SK-N-SH treated with all-trans-retinoic acid at 6 μM for 48 hours (cell line): ENCODE measurements at regions not wholly inside any gene's neighbourhood (a gene's known extent, or its start where the extent isn't known, plus 50 kb on each side); places are given as distances from the start of the nearest gene placed in this dataset.

Experiments used
- ATAC-seq: fragments of 200-7000 bp; cut with Tn5 transposase; 3 replicates; pipeline ENCODE4 v1.9.1; 2020; ENCODE audit warnings: mild to moderate bottlenecking, moderate library complexity
- ARNTL ChIP-seq: fragments of 450-650 bp; formaldehyde crosslinking; IDR thresholded peaks from 2 replicates; pipeline ENCODE4 v1.5.0; 2020; ENCODE audit warnings: low read depth, mild to moderate bottlenecking, moderate library complexity, borderline replicate concordance
- BACH2 ChIP-seq: fragments of 250-450 bp; sonication (Bioruptor Pico); IDR thresholded peaks from 2 replicates; pipeline ENCODE4 v1.9.0; 2021; ENCODE audit warnings: mild to moderate bottlenecking, borderline replicate concordance
- CREB5 ChIP-seq: fragments of 250-450 bp; sonication (Bioruptor Pico); IDR thresholded peaks from 2 replicates; pipeline ENCODE4 v1.5.1; 2020; ENCODE audit warnings: low read depth, mild to moderate bottlenecking, moderate library complexity
- CSDC2 ChIP-seq: fragments of 250-450 bp; sonication (Bioruptor Pico); IDR thresholded peaks from 2 replicates; pipeline ENCODE4 v1.5.0; 2020; ENCODE audit warnings: mild to moderate bottlenecking, moderate library complexity
- CSRNP3 ChIP-seq: fragments of 250-450 bp; sonication (Bioruptor Pico); IDR thresholded peaks from 2 replicates; pipeline ENCODE4 v1.5.1; 2021; ENCODE audit warnings: mild to moderate bottlenecking, moderate library complexity
- ESRRG ChIP-seq: fragments of 250-450 bp; sonication (Bioruptor Pico); IDR thresholded peaks from 2 replicates; pipeline ENCODE4 v1.6.1; 2021; ENCODE audit warnings: mild to moderate bottlenecking
- GLIS3 ChIP-seq: fragments of 250-450 bp; sonication (Bioruptor Pico); IDR thresholded peaks from 2 replicates; pipeline ENCODE4 v1.5.0; 2020; ENCODE audit warnings: mild to moderate bottlenecking, moderate library complexity
- ISL1 ChIP-seq: fragments of 250-450 bp; sonication (Bioruptor Pico); IDR thresholded peaks from 2 replicates; pipeline ENCODE4 v2.1.2; 2022; ENCODE audit warnings: mild to moderate bottlenecking, moderate library complexity
- OSR1 ChIP-seq: fragments of 250-450 bp; sonication (Bioruptor Pico); IDR thresholded peaks from 2 replicates; pipeline ENCODE4 v1.8.0; 2022; ENCODE audit warnings: moderate library complexity, mild to moderate bottlenecking, inconsistent platforms
- POU6F1 ChIP-seq: fragments of 250-450 bp; sonication (Bioruptor Pico); IDR thresholded peaks from 2 replicates; pipeline ENCODE4 v1.8.0; 2021; ENCODE audit warnings: low read depth, mild to moderate bottlenecking, moderate library complexity, borderline replicate concordance
- PPARA ChIP-seq: fragments of 250-450 bp; sonication (Bioruptor Pico); IDR thresholded peaks from 2 replicates; pipeline ENCODE4 v1.5.0; 2020; ENCODE audit warnings: mild to moderate bottlenecking, borderline replicate concordance
- RARB ChIP-seq: fragments of 250-450 bp; sonication (Bioruptor Pico); IDR thresholded peaks from 2 replicates; pipeline ENCODE4 v1.8.0; 2021; ENCODE audit warnings: mild to moderate bottlenecking, moderate library complexity
- SNAI2 ChIP-seq: fragments of 250-450 bp; sonication (Bioruptor Pico); IDR thresholded peaks from 2 replicates; pipeline ENCODE4 v1.5.0; 2020; ENCODE audit warnings: mild to moderate bottlenecking, moderate library complexity
- TCF4 ChIP-seq: fragments of 250-450 bp; sonication (Bioruptor Pico); IDR thresholded peaks from 2 replicates; pipeline ENCODE4 v1.8.0; 2021; ENCODE audit warnings: mild to moderate bottlenecking, moderate library complexity, borderline replicate concordance
- TOX ChIP-seq: fragments of 250-450 bp; sonication (Bioruptor Pico); IDR thresholded peaks from 2 replicates; pipeline ENCODE4 v1.8.0; 2021; ENCODE audit warnings: mild to moderate bottlenecking, moderate library complexity, borderline replicate concordance
- TSHZ2 ChIP-seq: fragments of 250-450 bp; sonication (Bioruptor Pico); IDR thresholded peaks from 2 replicates; pipeline ENCODE4 v1.5.0; 2020; ENCODE audit warnings: mild to moderate bottlenecking, moderate library complexity
- ZC3H10 ChIP-seq: fragments of 250-450 bp; sonication (Bioruptor Pico); IDR thresholded peaks from 2 replicates; pipeline ENCODE4 v1.5.1; 2021; ENCODE audit warnings: mild to moderate bottlenecking, moderate library complexity
- ZFP3 ChIP-seq: fragments of 250-450 bp; sonication (Bioruptor Pico); IDR thresholded peaks from 2 replicates; pipeline ENCODE4 v1.5.0; 2020; ENCODE audit warnings: mild to moderate bottlenecking, moderate library complexity
- ZNF565 ChIP-seq: fragments of 450-650 bp; formaldehyde crosslinking; conservative IDR thresholded peaks from 2 replicates; pipeline ENCODE4 v1.5.0; 2020; ENCODE audit warnings: low read depth, mild to moderate bottlenecking, moderate library complexity
- ZNF70 ChIP-seq: fragments of 450-650 bp; formaldehyde crosslinking; IDR thresholded peaks from 2 replicates; pipeline ENCODE4 v1.5.0; 2020; ENCODE audit warnings: mild to moderate bottlenecking, moderate library complexity
- ZNF8 ChIP-seq: fragments of 450-650 bp; formaldehyde crosslinking; IDR thresholded peaks from 2 replicates; pipeline ENCODE4 v1.5.0; 2020; ENCODE audit warnings: mild to moderate bottlenecking, moderate library complexity

- TF ChIP-seq TSHZ2 (CRISPR knock-in tag) (no peak), TCF4 (no peak)
Measured at GRCh38 chr1:229203991-229204632, 66.8 kb upstream of the RAB4A start (continued).

- no peak for TF ChIP-seq OSR1
- no peak for TF ChIP-seq TOX (CRISPR knock-in tag)
- TF ChIP-seq TSHZ2 (CRISPR knock-in tag), result no peak
- TF ChIP-seq CSRNP3 (CRISPR knock-in tag), result no peak
- TF ChIP-seq CSDC2 (CRISPR knock-in tag), result no peak
- TF ChIP-seq ZNF8 (CRISPR knock-in tag), result no peak
- TF ChIP-seq ZC3H10 (CRISPR knock-in tag), result no peak
- no peak for TF ChIP-seq ARNTL (CRISPR knock-in tag)
- ATAC-seq, result peak; percentile 64
Measured at GRCh38 chr1:229204921-229205777, 65.8 kb upstream of the RAB4A start.

- TF ChIP-seq ESRRG (CRISPR knock-in tag) (no peak), ZC3H10 (CRISPR knock-in tag) (no peak), TCF4 (no peak), TSHZ2 (CRISPR knock-in tag) (no peak), BACH2 (CRISPR knock-in tag) (no peak), ZNF70 (CRISPR knock-in tag) (no peak), ZNF565 (CRISPR knock-in tag) (no peak), GLIS3 (CRISPR knock-in tag) (no peak), CSRNP3 (CRISPR knock-in tag) (no peak), ZFP3 (CRISPR knock-in tag) (no peak), ZNF8 (CRISPR knock-in tag) (no peak), TOX (CRISPR knock-in tag) (no peak), ISL1 (CRISPR knock-in tag) (no peak), PPARA (CRISPR knock-in tag) (no peak), SNAI2 (CRISPR knock-in tag) (no peak), RARB (no peak), CREB5 (CRISPR knock-in tag) (no peak), POU6F1 (CRISPR knock-in tag) (no peak)
- no peak; the same call in 2 of the 3 replicates for ATAC-seq
Measured at GRCh38 chr1:229205854-229206253, 65.1 kb upstream of the RAB4A start.
